T follicular helper cell (primary cell): ENCODE measurements at regions not wholly inside any gene's neighbourhood (a gene's known extent, or its start where the extent isn't known, plus 50 kb on each side); places are given as distances from the start of the nearest gene placed in this dataset.

Source experiments
- DNase-seq: peaks from one replicate; pipeline ENCODE4 v3.0.0-alpha.2; 2020; ENCODE audit warnings: low read depth

DNA sequence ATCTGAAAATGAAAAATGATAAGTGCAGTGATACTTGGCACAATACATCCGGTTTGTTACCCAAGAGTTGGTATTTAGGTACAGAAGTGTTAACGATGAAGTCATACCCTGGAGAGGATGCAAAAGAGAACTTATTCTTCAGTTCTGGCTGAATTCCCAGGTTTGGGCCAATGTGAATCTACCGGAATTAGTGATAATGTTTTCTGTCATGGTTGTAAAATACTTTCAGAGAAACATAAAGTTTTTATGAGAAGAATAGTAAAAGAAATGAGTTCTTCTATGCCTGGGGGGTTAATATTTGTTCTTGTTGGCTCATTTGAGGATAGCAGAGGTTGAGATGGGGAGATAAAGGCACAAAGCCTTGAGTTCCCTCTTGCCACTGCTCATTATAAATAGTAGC is 509.9 kb upstream of the POU3F2 start:
- DNase-seq: no peak

DNA sequence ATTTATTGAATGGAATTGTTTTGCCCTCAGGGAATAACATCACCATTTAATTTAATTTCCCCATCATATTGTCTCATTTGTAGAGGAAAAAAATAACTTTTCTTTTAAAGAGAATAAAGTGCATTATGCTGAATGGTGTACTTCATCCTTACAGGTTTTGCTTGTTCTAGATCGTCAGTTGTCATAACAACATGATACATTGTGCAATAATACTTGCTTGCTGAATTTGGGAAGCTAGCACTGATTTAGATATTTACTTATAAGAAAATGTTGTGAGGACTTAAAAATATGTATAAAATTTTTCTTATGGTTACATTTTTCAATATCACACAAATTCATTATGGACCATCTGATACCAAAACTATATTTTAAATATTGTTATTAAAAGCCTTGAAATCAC is 509.0 kb upstream of the POU3F2 start:
- no peak for DNase-seq

DNA sequence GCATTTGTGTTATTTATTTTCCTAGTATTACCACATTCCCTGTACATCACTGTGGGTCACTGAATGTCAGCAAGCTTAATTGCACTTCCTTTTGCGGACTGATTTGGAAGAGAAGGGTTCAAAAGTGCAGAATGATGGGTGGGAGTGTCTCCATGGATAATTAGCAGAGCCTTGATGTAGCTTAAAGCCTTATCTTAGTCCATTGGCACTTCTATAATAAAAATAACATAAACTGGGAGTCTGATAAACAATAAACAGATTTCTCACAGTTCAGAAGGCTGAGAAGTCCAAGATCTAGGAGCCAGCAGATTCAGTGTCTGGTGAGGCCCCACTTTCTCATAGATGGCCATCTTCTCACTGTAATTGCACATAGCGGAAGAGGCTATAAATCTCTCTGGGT is 501.1 kb upstream of the POU3F2 start:
- no peak for DNase-seq

DNA sequence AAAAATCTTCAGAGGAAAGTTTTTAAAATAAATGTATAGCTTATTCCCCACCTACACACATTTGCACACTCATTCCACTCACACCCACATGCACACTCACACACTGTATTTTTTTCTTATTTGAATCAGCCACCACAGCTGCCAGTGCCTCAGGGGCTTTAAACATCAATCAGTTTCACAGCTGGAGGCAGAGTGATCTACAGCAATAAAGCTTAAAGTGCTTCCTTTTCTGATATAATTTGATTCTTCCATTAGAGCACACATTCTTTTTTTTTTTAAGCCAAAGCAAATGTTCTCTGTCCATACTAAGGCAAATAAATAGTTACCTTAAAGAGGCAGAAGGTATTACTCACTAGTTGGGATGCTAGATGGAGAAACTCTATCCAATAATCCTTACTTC is 498.8 kb upstream of the POU3F2 start:
- no peak for DNase-seq

DNA sequence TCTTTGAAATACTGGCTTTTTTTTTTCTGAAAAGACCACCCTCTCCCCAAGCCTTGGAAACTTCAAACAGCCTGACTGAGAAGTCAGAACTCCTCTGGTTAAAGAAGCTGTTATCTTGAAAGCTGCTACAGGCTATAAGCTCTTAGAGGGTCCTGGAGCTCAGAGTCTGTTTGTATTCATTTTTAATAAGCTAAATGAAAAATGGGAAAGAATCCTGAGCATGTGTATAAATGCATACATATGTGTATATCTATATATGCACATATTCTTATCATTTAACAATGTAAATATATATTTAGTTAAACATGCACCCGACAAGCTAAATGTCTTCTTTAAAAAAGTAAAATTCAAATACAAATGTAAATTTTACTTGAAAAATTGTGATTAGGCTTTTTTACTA is 494.9 kb upstream of the POU3F2 start:
- no peak for DNase-seq

DNA sequence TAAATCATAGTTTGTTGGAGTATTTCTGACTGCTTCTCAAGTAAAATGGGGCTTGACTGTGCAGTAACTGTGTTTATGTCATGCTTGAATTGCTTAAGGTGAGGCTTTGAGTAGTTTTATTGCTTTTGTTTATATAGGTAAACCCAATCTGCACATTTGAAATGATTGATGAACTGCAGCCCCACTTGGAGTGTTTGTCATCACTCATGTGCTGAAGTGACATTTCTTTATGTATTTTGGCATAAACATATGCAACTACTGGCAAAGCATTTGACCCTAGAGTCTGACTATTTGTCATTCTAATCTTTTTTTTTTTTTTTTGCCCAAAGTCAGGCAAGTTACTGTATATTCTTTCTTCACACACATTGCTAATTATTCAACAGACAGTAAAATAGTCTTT is 491.4 kb upstream of the POU3F2 start:
- no peak for DNase-seq

DNA sequence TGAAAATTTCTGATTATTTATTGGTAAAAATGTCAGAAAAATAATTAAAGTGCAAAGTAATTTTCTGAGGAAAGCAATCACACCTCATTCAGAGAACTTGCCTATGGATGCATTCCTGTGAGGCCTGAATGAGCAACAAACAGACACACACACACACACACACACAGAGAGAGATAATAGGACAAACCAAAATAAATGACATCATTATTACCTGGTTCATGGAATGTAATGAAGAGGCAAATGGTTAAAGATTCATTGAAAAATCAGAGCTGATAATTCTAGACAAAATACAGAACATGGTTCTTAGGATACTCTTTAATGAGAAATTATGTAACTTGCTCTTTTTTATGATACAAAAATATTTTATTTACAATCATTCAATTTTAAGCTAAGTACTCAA is 490.6 kb upstream of the POU3F2 start:
- DNase-seq: no peak

DNA sequence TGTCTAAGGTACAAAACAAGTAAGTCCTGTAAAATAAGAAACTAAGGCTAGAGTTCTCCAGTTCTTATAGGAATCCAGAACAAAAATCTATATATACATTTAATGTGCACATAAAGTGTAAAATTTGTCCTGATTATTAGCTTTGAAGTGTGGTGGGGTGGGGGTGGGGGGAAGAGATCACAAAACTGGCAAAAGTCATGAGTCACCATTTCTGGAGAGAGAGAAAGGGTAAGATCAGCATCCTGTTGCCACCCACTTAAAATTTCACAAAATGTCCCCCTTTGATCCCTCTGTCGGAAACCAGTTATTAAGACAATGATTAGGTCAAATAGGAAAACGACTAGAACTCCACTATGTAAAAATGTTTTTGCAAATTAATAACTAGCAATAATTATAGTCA is 482.0 kb upstream of the POU3F2 start:
- DNase-seq: no peak

DNA sequence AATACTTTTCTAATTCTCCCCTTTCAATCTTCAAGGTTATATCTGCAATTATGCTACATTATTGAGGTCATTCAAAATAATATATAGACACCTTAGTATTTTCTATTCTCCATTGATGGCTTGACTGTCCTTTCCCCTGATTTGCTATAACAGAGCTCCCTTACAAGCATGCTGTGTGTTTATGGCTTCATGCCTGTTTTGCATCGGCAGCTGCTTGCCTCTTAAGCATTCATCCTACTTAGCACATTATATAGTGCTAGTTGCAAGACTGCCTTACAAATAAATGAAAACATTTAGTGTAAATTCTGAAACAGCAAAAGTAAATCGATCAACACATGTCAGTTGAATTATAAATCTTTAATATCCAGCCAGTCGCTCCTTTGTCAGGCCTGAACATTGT is 476.2 kb upstream of the POU3F2 start:
- no peak for DNase-seq

DNA sequence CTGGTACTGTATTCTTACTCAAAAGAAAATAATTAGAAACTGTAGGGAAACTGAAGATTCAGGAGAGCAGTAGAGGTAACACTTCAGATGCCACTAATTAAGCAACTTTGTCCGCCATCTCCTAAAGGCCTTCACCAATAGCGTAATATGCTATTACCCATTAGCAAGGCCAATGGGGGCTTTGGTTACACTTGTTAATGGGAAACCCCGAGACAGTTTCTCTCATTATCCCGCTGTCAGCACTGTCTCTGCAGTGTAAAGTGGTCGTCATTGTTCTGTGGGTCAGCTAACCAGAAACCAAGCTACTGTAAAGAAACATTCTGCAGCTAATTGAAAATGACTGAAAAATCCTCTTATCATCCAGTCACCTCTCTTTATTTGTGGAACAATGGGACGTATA is 468.0 kb upstream of the POU3F2 start:
- DNase-seq: no peak

DNA sequence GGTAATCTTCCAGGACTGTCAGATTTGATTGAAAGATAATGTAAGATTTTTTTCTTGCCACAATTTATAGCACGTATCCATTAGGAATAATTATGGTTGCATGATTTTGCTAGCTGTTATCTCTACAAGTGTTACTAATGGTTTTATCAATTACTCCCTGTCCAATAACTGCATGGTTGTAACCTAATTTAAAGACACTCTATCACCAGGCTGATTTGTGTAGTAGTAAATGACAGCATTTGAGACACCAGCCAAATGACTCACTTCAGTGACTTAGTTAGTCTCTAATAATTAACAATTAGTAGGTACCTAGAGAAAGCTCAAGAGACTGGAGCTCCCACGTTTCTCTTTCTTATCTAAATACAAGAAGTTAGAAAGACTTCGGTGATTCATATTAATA is 453.8 kb upstream of the POU3F2 start:
- no peak for DNase-seq

DNA sequence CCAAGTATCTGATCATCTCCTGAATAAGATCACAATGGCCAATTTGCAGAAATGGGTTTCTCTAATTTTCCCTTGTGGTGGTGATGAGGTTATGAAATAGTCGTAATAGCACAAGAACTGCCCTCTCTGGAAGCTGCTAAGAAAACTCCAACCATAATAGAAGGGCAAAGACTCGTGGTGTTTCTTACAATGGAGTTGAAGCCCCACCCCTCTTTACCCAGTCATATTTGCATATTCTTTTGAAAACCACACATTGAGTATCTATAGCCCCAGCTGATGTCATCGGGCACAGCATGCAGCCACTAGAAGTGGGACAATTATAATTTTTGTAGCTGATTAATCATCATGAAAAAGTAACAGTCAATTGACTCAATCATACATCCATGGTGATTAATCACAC is 452.1 kb upstream of the POU3F2 start:
- DNase-seq: no peak

DNA sequence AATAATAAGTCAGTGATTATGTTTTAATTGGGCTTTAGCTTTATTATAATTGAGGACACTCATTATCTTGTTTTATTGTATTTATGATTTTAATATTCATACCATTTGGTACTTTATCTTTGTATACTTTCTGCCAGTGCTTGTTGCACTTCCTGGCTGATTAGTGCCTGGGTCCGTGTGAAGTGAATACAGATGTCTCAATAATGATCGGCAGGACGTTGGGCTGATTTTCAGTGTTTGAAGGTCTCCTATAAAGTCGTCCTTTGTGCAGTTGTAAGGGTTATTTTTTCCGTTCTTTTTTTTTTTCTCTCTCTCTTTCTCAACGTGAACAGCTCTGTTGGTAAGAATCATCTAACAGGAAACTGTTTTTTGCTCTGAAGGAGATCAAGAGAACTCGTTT is 450.0 kb upstream of the POU3F2 start:
- DNase-seq: no peak

DNA sequence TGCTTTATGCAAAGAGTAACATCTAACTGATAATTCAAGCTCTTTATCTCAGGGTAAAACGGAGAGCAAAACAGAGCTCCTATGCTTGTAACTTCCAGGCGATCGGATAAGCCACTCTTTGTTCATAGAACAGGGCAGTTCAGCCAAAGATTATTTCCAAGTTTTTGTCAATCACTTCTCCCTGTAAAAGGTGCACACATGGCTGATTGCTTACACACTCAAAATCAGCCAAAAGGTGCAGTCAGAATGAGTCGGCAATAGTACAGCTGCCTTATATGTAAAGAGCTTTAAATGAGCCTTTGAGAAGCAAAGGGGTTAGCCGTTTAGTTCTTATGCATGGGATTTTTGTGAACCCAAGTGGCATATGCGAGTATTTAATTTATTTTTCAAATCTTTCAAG is 449.6 kb upstream of the POU3F2 start:
- DNase-seq: no peak

DNA sequence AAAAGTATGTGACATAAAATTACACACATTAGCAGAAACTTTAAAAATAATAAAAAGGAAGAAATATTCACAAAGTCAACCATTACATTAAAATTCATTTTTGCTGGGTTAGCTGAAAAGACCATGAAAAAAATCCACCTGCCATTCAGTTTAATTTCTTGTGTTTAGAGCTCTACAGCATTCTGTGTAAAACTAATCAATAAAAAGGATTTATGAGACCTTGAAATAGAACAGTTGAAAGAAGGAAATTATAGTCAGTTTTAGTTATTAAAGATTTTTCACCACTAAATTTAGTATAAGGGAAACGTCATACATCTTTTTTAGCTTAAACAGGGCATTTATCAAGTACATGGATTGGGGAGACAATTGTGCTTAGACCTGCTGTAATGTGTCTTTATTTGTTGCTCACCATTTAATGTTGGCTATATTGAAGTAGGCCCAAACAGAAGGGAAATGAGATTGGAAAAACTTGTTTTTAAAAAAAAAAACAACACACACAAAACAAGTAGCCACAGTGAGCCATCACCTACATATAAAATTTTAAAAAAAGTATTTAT is 438.7 kb upstream of the POU3F2 start:
- DNase-seq: no peak

DNA sequence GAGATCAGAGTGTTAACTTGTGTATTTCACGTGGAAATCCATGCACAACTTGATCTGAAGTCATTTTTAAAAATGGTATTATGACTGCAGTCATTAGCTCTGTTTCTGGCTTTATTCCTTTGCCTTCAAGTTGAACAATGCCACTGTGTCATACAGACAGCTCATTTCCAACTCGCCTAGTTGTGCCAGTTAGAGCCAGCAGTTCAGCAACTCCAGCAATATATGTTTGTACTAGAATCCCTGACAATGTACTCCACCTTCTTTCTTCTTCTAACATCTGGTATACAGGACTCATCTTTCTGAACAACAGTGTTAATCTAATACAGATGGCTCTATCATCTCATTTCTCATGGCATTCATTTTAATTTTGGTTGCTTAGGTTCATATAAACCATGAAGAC is 418.3 kb upstream of the POU3F2 start:
- DNase-seq: no peak

DNA sequence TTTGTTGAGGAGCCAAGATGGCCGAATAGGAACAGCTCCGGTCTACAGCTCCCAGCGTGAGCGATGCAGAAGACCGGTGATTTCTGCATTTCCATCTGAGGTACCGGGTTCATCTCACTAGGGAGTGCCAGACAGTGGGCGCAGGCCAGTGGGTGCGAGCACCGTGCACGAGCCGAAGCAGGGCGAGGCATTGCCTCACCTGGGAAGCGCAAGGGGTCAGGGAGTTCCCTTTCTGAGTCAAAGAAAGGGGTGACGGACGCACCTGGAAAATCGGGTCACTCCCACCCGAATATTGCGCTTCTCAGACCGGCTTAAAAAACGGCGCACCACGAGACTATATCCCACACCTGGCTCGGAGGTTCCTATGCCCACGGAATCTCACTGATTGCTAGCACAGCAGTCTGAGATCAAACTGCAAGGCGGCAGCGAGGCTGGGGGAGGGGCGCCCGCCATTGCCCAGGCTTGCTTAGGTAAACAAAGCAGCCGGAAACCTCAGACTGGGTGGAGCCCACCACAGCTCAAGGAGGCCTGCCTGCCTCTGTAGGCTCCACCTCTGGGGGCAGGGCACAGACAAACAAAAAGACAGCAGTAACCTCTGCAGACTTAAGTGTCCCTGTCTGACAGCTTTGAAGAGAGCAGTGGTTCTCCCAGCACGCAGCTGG is 417.7 kb upstream of the POU3F2 start:
- DNase-seq: peak; percentile 8

DNA sequence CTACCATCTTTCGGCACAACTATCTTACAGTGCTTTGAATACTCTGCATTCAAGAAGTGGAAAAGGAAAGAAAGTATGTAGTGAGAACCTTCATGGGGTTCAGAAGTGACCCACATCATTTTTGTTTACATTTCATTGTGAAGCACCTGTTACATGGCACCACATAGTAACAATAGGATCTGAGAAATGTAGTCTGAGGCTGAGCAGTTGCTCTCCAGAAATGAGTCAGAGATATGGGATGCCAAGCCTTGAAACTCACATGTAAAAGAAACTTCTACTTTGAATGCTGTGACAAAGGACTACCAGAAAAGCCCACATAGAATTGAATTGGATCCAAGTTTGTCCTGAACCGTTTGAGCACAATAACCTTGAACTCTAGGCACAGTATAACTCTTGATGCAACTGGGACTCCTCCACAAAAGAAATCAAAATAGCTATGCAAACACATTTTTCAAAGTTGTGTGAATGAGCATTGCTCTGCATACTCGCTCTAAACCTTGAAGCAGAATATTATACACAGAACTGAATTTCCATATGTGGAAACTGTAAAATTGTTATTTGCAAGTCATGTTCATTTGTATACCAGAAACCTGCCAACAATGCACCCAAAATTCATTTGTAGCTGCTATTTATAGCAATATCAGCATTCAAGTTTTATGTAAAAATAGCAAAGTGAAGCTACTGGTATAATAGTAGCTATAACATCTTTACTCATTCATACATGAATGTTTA is 400.9 kb upstream of the POU3F2 start:
- no peak for DNase-seq

DNA sequence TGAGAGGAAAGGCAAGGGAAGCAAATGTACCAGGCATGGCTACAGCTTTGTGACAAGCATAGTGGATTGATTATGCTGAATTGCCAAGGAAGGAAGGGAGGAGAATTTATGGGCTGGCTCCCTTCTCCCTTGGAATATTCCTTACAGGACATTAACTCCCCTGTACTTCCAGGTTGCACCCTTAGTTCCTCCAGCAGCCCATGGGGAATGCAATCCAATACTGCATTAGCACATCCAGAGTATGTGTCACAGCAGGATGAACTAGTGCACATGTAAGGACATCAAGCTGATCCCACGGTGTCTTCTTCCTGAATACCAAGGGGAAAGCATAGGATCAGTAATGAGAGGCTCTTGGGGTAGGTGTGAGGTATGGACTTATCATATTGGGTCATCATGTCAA is 390.7 kb upstream of the POU3F2 start:
- DNase-seq: no peak

DNA sequence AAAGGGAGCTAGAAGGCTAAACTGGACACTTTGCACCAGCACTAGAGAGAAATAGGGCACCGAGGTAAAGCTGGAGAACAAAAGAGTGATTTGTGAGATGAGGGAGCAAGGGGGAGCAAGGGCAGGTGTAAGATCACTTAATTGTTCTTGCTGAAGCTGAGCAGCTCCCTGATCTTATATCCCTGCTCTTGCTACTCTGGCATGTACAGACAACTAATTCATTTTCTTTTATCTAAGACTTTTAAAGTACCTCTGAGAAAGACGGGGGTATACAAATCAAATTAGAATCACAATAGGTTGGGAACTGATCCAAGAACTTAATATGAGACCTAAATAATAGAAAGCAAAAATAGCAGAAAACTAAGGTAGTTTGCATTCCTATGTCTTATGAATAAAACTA is 381.7 kb upstream of the POU3F2 start:
- DNase-seq: no peak

DNA sequence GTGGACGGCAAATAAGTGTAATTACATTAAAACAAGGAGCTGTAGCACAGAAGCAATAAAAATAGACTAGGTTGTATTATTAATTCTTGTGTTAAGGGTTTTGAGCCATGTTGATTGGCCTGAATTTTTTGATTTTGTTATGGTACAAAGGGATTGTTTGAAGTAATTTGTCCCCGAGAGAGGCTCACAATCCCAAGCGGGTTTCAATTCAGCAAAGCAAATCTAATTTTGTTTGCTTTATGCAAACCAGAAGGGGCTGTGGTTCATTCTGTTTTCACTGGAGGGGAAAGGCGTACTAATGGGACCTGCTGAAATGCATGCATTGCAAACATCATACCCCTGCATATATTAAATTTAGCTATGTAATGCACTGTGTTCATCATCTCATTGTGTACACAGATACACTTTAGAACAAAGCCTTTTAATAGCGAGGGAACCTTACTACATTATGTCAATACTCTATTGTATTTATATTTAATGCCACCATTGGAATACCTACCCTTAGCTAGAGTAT is 379.5 kb upstream of the POU3F2 start:
- DNase-seq: no peak

DNA sequence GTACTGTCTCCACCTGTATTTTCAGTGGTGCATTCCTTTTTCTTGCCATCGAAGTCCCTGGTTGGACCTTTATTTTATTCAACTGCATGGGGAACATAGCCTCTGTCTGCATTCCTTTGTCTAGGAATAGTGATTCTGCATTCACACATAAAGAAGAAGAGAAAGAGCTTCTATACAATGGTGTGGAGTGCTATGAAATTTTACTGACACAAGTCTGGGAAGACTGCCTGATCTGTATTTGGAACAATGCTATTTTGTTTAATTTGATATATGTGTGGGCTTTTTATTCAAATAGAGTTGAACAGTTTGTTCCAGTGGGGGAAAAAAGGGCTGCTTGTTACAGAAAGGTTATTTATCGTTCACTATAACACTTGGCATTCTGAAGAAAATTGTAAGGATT is 375.7 kb upstream of the POU3F2 start:
- DNase-seq: no peak
